DND-41 (cell line): ENCODE measurements at regions not wholly inside any gene's neighbourhood (a gene's known extent, or its start where the extent isn't known, plus 50 kb on each side); places are given as distances from the start of the nearest gene placed in this dataset.

Experiments used
- ATAC-seq: fragments of 200-7000 bp; cut with Tn5 transposase; 3 replicates; pipeline ENCODE4 v1.9.1; 2021; ENCODE audit warnings: low read depth; ENCODE audit not compliant: insufficient read depth
- DNase-seq: peaks from one replicate; pipeline ENCODE4 v3.0.0-alpha.2; 2020
- H2AFZ ChIP-seq: 2 replicates; pipeline ENCODE4 v1.6.0; 2012; ENCODE audit warnings: low read depth, low read length
- H3K27ac ChIP-seq: 2 replicates; pipeline ENCODE4 v1.5.1; 2012; ENCODE audit warnings: low read length, inconsistent platforms
- H3K27me3 ChIP-seq: fragments of 200-600 bp; sonication (generic); 2 replicates; pipeline ENCODE4 v1.6.0; 2012; ENCODE audit warnings: low read length, mild to moderate bottlenecking, inconsistent platforms; ENCODE audit not compliant: insufficient read depth, poor library complexity
- H3K36me3 ChIP-seq: 2 replicates; pipeline ENCODE4 v1.5.1; 2012; ENCODE audit warnings: low read length, inconsistent platforms; ENCODE audit not compliant: insufficient read depth
- H3K4me1 ChIP-seq: 2 replicates; pipeline ENCODE4 v1.5.1; 2012; ENCODE audit warnings: mild to moderate bottlenecking, low read length; ENCODE audit not compliant: insufficient read depth
- H3K4me2 ChIP-seq: 2 replicates; pipeline ENCODE4 v1.6.0; 2012; ENCODE audit warnings: mild to moderate bottlenecking, moderate library complexity, low read length, inconsistent platforms; ENCODE audit not compliant: insufficient read depth
- H3K4me3 ChIP-seq, 2 experiments: fragments of 200-600 bp in 1 of 2; shearing (Covaris generic) in 1 of 2; 2 replicates each; pipeline ENCODE4 v1.5.1; 2012 to 2016; ENCODE audit warnings: inconsistent platforms in 2 of 2, low read length in 2 of 2, mild to moderate bottlenecking in 2 of 2, low read depth in 1 of 2, moderate library complexity in 1 of 2
- H3K79me2 ChIP-seq: 2 replicates; pipeline ENCODE4 v1.6.0; 2012; ENCODE audit warnings: low read length, inconsistent platforms; ENCODE audit not compliant: insufficient read depth
- H3K9ac ChIP-seq: 2 replicates; pipeline ENCODE4 v1.6.0; 2012; ENCODE audit warnings: low read depth, mild to moderate bottlenecking, inconsistent platforms, low read length, moderate library complexity
- H3K9me3 ChIP-seq: 2 replicates; pipeline ENCODE4 v1.5.1; 2012; ENCODE audit warnings: low read length, moderate library complexity, mild to moderate bottlenecking, inconsistent platforms; ENCODE audit not compliant: insufficient read depth, severe bottlenecking
- H4K20me1 ChIP-seq: 2 replicates; pipeline ENCODE4 v1.6.0; 2012; ENCODE audit warnings: low read length; ENCODE audit not compliant: insufficient read depth
- CTCF ChIP-seq: IDR thresholded peaks from 2 replicates; pipeline ENCODE4 v1.5.1; 2012; ENCODE audit warnings: borderline replicate concordance, low read length, moderate library complexity, mild to moderate bottlenecking; ENCODE audit not compliant: poor library complexity, severe bottlenecking; ENCODE audit errors: extremely low read depth
- EZH2 ChIP-seq: IDR thresholded peaks from 3 replicates; pipeline ENCODE4 v1.6.1; 2012; ENCODE audit warnings: borderline replicate concordance, low read depth, mild to moderate bottlenecking, moderate library complexity, low read length, inconsistent platforms; ENCODE audit not compliant: severe bottlenecking

GRCh38 chr21:35219291-35219690 lies 170.2 kb upstream of the RUNX1 start:
- no peaks in the 10 kb centered on the region for H3K36me3 ChIP-seq
- H3K79me2 ChIP-seq: no peaks in the 10 kb centered on the region
- H3K4me3 ChIP-seq: no peak overlapping the region
- DNase-seq: no peak
- no peak overlapping the region for H3K9ac ChIP-seq
- no peak overlapping the region for H2AFZ ChIP-seq
- peaks cover 25% of the 10 kb centered on the region for H3K4me1 ChIP-seq
- no peaks in the 10 kb centered on the region for H4K20me1 ChIP-seq
- no peak for TF ChIP-seq CTCF
- TF ChIP-seq EZH2: no peak
- no peak for ATAC-seq
- no peaks in the 10 kb centered on the region for H3K9me3 ChIP-seq
- H3K4me2 ChIP-seq: no peak overlapping the region
- no peak overlapping the region for H3K27ac ChIP-seq
- H3K27me3 ChIP-seq: no peaks in the 10 kb centered on the region

GRCh38 chr21:35217504-35218060 lies 168.5 kb upstream of the RUNX1 start:
- H3K4me2 ChIP-seq: no peak overlapping the region

GRCh38 chr21:35216996-35217395 lies 167.9 kb upstream of the RUNX1 start:
- no peak overlapping the region for H3K9ac ChIP-seq
- H3K4me1 ChIP-seq: peaks cover 6% of the 10 kb centered on the region
- no peaks in the 10 kb centered on the region for H4K20me1 ChIP-seq
- ATAC-seq (no peak), DNase-seq (no peak)
- H2AFZ ChIP-seq: no peak overlapping the region
- H3K36me3 ChIP-seq: no peaks in the 10 kb centered on the region
- H3K27me3 ChIP-seq: no peaks in the 10 kb centered on the region
- no peak overlapping the region for H3K4me3 ChIP-seq
- no peaks in the 10 kb centered on the region for H3K9me3 ChIP-seq
- H3K79me2 ChIP-seq: no peaks in the 10 kb centered on the region
- no peak overlapping the region for H3K4me2 ChIP-seq
- no peak overlapping the region for H3K27ac ChIP-seq
- TF ChIP-seq CTCF (no peak), EZH2 (no peak)

More at GRCh38 chr21:35217504-35218060, 168.5 kb upstream of the RUNX1 start:
- H3K27ac ChIP-seq: no peak overlapping the region
- ATAC-seq (no peak), DNase-seq (no peak)
- H3K4me3 ChIP-seq: no peak overlapping the region
- TF ChIP-seq CTCF (no peak), EZH2 (no peak)
- H2AFZ ChIP-seq: no peak overlapping the region
- H4K20me1 ChIP-seq: no peaks in the 10 kb centered on the region
- H3K36me3 ChIP-seq: no peaks in the 10 kb centered on the region
- H3K79me2 ChIP-seq: no peaks in the 10 kb centered on the region
- no peaks in the 10 kb centered on the region for H3K9me3 ChIP-seq
- no peak overlapping the region for H3K9ac ChIP-seq
- H3K27me3 ChIP-seq: no peaks in the 10 kb centered on the region
- H3K4me1 ChIP-seq: peaks cover 12% of the 10 kb centered on the region

- H3K27ac ChIP-seq: no peak overlapping the region
- no peaks in the 10 kb centered on the region for H3K9me3 ChIP-seq
- no peaks in the 10 kb centered on the region for H3K79me2 ChIP-seq
- H3K4me1 ChIP-seq: no peaks in the 10 kb centered on the region
- no peak overlapping the region for H3K4me3 ChIP-seq
- H3K27me3 ChIP-seq: no peaks in the 10 kb centered on the region
- no peak overlapping the region for H3K9ac ChIP-seq
- ATAC-seq: no peak
- H3K4me2 ChIP-seq: no peak overlapping the region
- TF ChIP-seq EZH2 (no peak), CTCF (no peak)
- no peak overlapping the region for H2AFZ ChIP-seq
- no peaks in the 10 kb centered on the region for H3K36me3 ChIP-seq
- no peaks in the 10 kb centered on the region for H4K20me1 ChIP-seq
- no peak for DNase-seq
These were observed 166.8 kb upstream of the RUNX1 start for GRCh38 chr21:35215870-35216269.
